Endodermal cell (in vitro differentiated cells): ENCODE measurements at regions not wholly inside any gene's neighbourhood (a gene's known extent, or its start where the extent isn't known, plus 50 kb on each side); places are given as distances from the start of the nearest gene placed in this dataset.

Experiments
- DNase-seq: peaks from one replicate; pipeline ENCODE4 v3.0.0-alpha.2; 2017
- H3K27ac ChIP-seq: 2 replicates; pipeline ENCODE4 v1.5.1; 2013; ENCODE audit warnings: mild to moderate bottlenecking, low read depth, low read length, moderate library complexity
- H3K27me3 ChIP-seq: 2 replicates; pipeline ENCODE4 v1.6.1; 2013; ENCODE audit warnings: mild to moderate bottlenecking, low read length, moderate library complexity; ENCODE audit not compliant: insufficient read depth, control insufficient read depth, poor library complexity, severe bottlenecking
- H3K36me3 ChIP-seq: 2 replicates; pipeline ENCODE4 v1.7.0; 2013; ENCODE audit warnings: mild to moderate bottlenecking, low read length, moderate library complexity; ENCODE audit not compliant: control insufficient read depth, insufficient read depth
- H3K4me1 ChIP-seq: one replicate; pipeline ENCODE4 v1.7.0; 2013; ENCODE audit warnings: low read length; ENCODE audit not compliant: control insufficient read depth, insufficient read depth
- H3K4me3 ChIP-seq: 2 replicates; pipeline ENCODE4 v1.5.1; 2013; ENCODE audit warnings: mild to moderate bottlenecking, low read length, moderate library complexity
- H3K9ac ChIP-seq: 2 replicates; pipeline ENCODE4 v1.6.1; 2013; ENCODE audit warnings: mild to moderate bottlenecking, low read length, moderate library complexity; ENCODE audit not compliant: poor library complexity, severe bottlenecking; ENCODE audit errors: extremely low read depth
- H3K9me3 ChIP-seq: 2 replicates; pipeline ENCODE4 v1.6.1; 2013; ENCODE audit warnings: mild to moderate bottlenecking, low read length, moderate library complexity; ENCODE audit not compliant: control insufficient read depth
- H3K27ac Mint-ChIP-seq: 2 replicates; pipeline ENCODE4 v1.8.0; 2020; ENCODE audit warnings: mixed read lengths
- H3K27me3 Mint-ChIP-seq: 2 replicates; pipeline ENCODE4 v1.8.0; 2021; ENCODE audit warnings: mild to moderate bottlenecking, mixed read lengths; ENCODE audit not compliant: insufficient read depth
- H3K36me3 Mint-ChIP-seq: 2 replicates; pipeline ENCODE4 v1.8.0; 2020; ENCODE audit warnings: low read depth, mixed read lengths
- H3K4me1 Mint-ChIP-seq: 2 replicates; pipeline ENCODE4 v1.8.0; 2020; ENCODE audit warnings: mixed read lengths
- H3K4me3 Mint-ChIP-seq: 2 replicates; pipeline ENCODE4 v1.8.0; 2020; ENCODE audit warnings: mild to moderate bottlenecking, moderate library complexity, mixed read lengths
- H3K9me3 Mint-ChIP-seq: 2 replicates; pipeline ENCODE4 v1.8.0; 2020; ENCODE audit warnings: mild to moderate bottlenecking, mixed read lengths
- CTCF ChIP-seq: fragments of 200-600 bp; sonication (generic); conservative IDR thresholded peaks from 2 replicates; pipeline ENCODE4 v1.5.0; 2021; ENCODE audit warnings: antibody characterized with exemption, mild to moderate bottlenecking
- WGBS, 2 experiments: methylation state at CpG; one replicate each; pipeline versions ENCODE4 v1.1.5 to v1.1.7; 2013; ENCODE audit warnings: missing lambda C conversion rate in 2 of 2, mixed read lengths in 1 of 2; ENCODE audit not compliant: insufficient coverage in 1 of 2, insufficient read length in 1 of 2; 5-methylcytosine and 5-hydroxymethylcytosine counted together

DNA sequence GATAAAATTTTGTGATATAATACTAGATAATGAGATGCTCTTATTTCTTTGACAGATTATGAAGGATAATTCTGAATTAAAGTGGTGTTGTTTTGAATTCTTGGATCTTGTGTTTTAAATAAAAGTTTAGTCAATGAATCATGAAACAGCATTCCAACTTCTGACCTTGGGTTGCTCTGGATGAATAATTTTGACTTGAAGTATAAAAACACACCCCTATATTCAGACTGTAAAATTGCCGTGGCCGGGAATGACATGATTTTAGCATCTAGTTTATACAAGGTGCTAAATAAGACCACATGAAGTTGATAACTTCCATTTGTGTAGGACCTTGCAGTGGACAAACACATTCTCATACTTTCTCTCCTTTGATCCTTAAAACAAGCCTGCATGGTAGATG, 67.2 kb upstream of the DAP start:
- Mint-ChIP-seq H3K27ac (no peak overlapping the region), H3K4me3 (no peak overlapping the region), H3K27me3 (no peaks in the 10 kb centered on the region), H3K4me1 (peaks cover 5% of the 10 kb centered on the region), H3K9me3 (no peaks in the 10 kb centered on the region), H3K36me3 (no peaks in the 10 kb centered on the region)
- H3K27me3 ChIP-seq, result no peaks in the 10 kb centered on the region
- no peaks in the 10 kb centered on the region for H3K9me3 ChIP-seq
- no peaks in the 10 kb centered on the region for H3K4me1 ChIP-seq
- no peak for TF ChIP-seq CTCF
- H3K4me3 ChIP-seq, result no peak overlapping the region
- H3K27ac ChIP-seq, result no peak overlapping the region
- no peak overlapping the region for H3K9ac ChIP-seq
- no peaks in the 10 kb centered on the region for H3K36me3 ChIP-seq
- 73 to 100% methylated on average over 2 of the region's 2 CpGs for WGBS, 2 experiments
- DNase-seq, result no peak

DNA sequence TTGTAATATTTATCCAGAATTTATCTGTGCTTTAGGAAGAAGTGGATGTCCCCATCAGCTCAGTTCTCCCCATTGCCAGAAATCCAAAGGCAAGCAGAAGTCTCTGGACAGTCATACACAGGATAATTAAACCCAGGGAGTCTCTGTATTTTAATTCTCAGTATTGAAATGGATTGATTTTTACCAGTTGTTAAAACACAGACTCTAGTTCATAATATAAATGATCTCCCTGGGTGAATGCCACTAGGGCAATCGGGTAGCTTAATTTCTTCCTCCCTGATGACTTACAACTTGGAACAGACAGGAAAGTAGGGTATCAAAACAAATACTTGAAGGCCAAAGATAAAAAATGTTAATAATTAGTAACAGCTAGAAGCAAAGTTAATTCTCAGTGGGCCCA, 66.5 kb upstream of the DAP start:
- no peak overlapping the region for H3K27ac ChIP-seq
- H3K9ac ChIP-seq, result no peak overlapping the region
- H3K27me3 Mint-ChIP-seq, result no peaks in the 10 kb centered on the region
- no peak overlapping the region for H3K4me3 ChIP-seq
- no peak for DNase-seq
- no peaks in the 10 kb centered on the region for H3K9me3 ChIP-seq
- no peaks in the 10 kb centered on the region for H3K36me3 ChIP-seq
- H3K4me3 Mint-ChIP-seq, result no peak overlapping the region
- no peak overlapping the region for H3K27ac Mint-ChIP-seq
- H3K4me1 Mint-ChIP-seq, result peaks cover 5% of the 10 kb centered on the region
- no peaks in the 10 kb centered on the region for H3K4me1 ChIP-seq
- 95 to 100% methylated on average over 1 of the region's 1 CpG for WGBS, 2 experiments
- TF ChIP-seq CTCF, result no peak
- no peaks in the 10 kb centered on the region for H3K27me3 ChIP-seq
- H3K36me3 Mint-ChIP-seq, result no peaks in the 10 kb centered on the region
- no peaks in the 10 kb centered on the region for H3K9me3 Mint-ChIP-seq

DNA sequence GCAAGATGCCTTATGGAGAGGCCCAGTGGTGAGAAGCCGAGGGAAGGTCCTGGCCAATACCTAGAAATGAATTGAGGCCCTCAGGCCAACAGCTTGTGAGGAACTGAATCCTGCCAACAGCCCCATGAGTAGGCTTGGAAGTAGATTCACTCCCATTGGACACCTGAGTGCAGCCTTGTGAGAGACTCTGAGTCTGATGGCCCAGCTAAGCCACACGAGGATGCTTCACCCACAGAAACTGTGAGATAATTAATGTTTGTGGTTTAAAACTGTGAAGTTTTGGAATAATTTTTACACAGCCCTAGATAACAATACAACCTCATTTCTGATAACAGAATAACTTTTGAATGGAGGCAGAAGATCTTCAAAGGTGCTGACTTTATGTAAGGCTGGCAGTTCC, 65.9 kb upstream of the DAP start:
- Mint-ChIP-seq H3K27me3 (no peaks in the 10 kb centered on the region), H3K4me1 (peaks cover 5% of the 10 kb centered on the region), H3K27ac (no peak overlapping the region), H3K9me3 (no peaks in the 10 kb centered on the region), H3K4me3 (no peak overlapping the region), H3K36me3 (no peaks in the 10 kb centered on the region)
- Histone ChIP-seq H3K27me3 (no peaks in the 10 kb centered on the region), H3K36me3 (no peaks in the 10 kb centered on the region), H3K9me3 (no peaks in the 10 kb centered on the region), H3K9ac (no peak overlapping the region), H3K27ac (no peak overlapping the region), H3K4me1 (no peaks in the 10 kb centered on the region), H3K4me3 (no peak overlapping the region)
- WGBS, 2 experiments, result 90% methylated on average over 2 of the region's 2 CpGs; no CpG with 5 or more reads in 1 of the 2 experiments
- DNase-seq, result no peak
- TF ChIP-seq CTCF, result no peak
